Gastrocnemius medialis (tissue), 4 donors: ENCODE measurements at regions not wholly inside any gene's neighbourhood (a gene's known extent, or its start where the extent isn't known, plus 50 kb on each side); places are given as distances from the start of the nearest gene placed in this dataset.

Source experiments
- CTCF ChIP-seq, 5 experiments: fragments of 450-650 bp in 3 of 5; fragments of 200-600 bp in 2 of 5; sonication (generic) in 2 of 5; IDR thresholded peaks in 4 of 5; conservative IDR thresholded peaks in 1 of 5; 1 replicate in 4 of 5; 2 replicates in 1 of 5; pipeline ENCODE4 v1.5.1; 2016 to 2019; ENCODE audit warnings: antibody characterized with exemption in 5 of 5, mild to moderate bottlenecking in 3 of 5, moderate library complexity in 3 of 5
- POLR2A ChIP-seq, 2 donors: fragments of 450-650 bp; IDR thresholded peaks; one replicate each; pipeline ENCODE4 v1.6.1; 2017; ENCODE audit warnings: antibody characterized with exemption in 2 of 2, mild to moderate bottlenecking in 2 of 2, moderate library complexity in 2 of 2

- TF ChIP-seq CTCF (IDR thresholded peaks at IDR 0.05 in 4 of 5, conservative IDR thresholded peaks at IDR 0.05 in 1 of 5): no peak
- TF ChIP-seq POLR2A (IDR thresholded peaks at IDR 0.05): no peak
These were observed 72.7 kb upstream of the TAMM41 start for GRCh38 chr3:11919390-11919789.
